ENCODE measurements at regions not wholly inside any gene's neighbourhood (a gene's known extent, or its start where the extent isn't known, plus 50 kb on each side); places are given as distances from the start of the nearest gene placed in this dataset.

GRCh38 chr12:72110937-72111650 is 161.1 kb upstream of the TRHDE start:
- TF ChIP-seq CTCF (conservative IDR thresholded peaks at IDR 0.05; ENCODE audit: low read depth in 2 of 2): no peak
- TF ChIP-seq EZH2phosphoT487 (IDR thresholded peaks at IDR 0.05; ENCODE audit: unreplicated experiment): no peak
- TF ChIP-seq POLR2AphosphoS5 (IDR thresholded peaks at IDR 0.05; ENCODE audit: low read depth): no peak
- TF ChIP-seq EZH2 (IDR thresholded peaks at IDR 0.05; ENCODE audit: low read depth, unreplicated experiment): no peak
- no peak for TF ChIP-seq JUNB (IDR thresholded peaks at IDR 0.05; ENCODE audit: unreplicated experiment)
- no peak for TF ChIP-seq REST (IDR thresholded peaks at IDR 0.05; ENCODE audit: unreplicated experiment)
- TF ChIP-seq CREB1 (CRISPR knock-in tag; IDR thresholded peaks at IDR 0.05; ENCODE audit: low read depth): no peak
- TF ChIP-seq ETS1 (IDR thresholded peaks at IDR 0.05): no peak
- TF ChIP-seq ZNF331 (CRISPR knock-in tag; IDR thresholded peaks at IDR 0.05; ENCODE audit: low read depth): no peak

All from GM23338 (cell line).